Calu3 (cell line): ENCODE measurements at regions not wholly inside any gene's neighbourhood (a gene's known extent, or its start where the extent isn't known, plus 50 kb on each side); places are given as distances from the start of the nearest gene placed in this dataset.

Experiments used
- BruUV-seq: library from RNA; stranded (reverse); fragments of 400-500 nt; replicated peaks from 2 replicates; lab custom pipeline; 2021; lab: Mats Ljungman, UMichigan
- CTCF ChIA-PET: fragments of 300-600 bp; sonication (Branson Sonifier 250); formaldehyde crosslinking; loops from one replicate; lab custom pipeline; 2022; ENCODE audit warnings: antibody characterized with exemption; lab: Charles Lee
- DNase-seq: peaks from one replicate; pipeline ENCODE4 v3.0.0; 2022
- H3K27ac Mint-ChIP-seq: one replicate; pipeline ENCODE4 v1.8.0; 2022; ENCODE audit warnings: mixed read lengths; ENCODE audit not compliant: unreplicated experiment
- H3K27me3 Mint-ChIP-seq: one replicate; pipeline ENCODE4 v1.8.0; 2022; ENCODE audit warnings: mixed read lengths; ENCODE audit not compliant: unreplicated experiment
- H3K36me3 Mint-ChIP-seq: one replicate; pipeline ENCODE4 v1.8.0; 2022; ENCODE audit warnings: mild to moderate bottlenecking, moderate library complexity, mixed read lengths; ENCODE audit not compliant: insufficient read depth, unreplicated experiment
- H3K4me1 Mint-ChIP-seq: one replicate; pipeline ENCODE4 v1.8.0; 2022; ENCODE audit warnings: mild to moderate bottlenecking, low read depth, mixed read lengths; ENCODE audit not compliant: unreplicated experiment
- H3K4me3 Mint-ChIP-seq: one replicate; pipeline ENCODE4 v1.8.0; 2022; ENCODE audit warnings: mild to moderate bottlenecking, low read depth, moderate library complexity, mixed read lengths; ENCODE audit not compliant: unreplicated experiment
- H3K9me3 Mint-ChIP-seq: one replicate; pipeline ENCODE4 v1.8.0; 2022; ENCODE audit warnings: low read depth, mixed read lengths; ENCODE audit not compliant: unreplicated experiment
- CTCF ChIP-seq: fragments of 200-600 bp; IDR thresholded peaks from one replicate; pipeline ENCODE4 v1.8.0; 2022; ENCODE audit warnings: antibody characterized with exemption; ENCODE audit not compliant: unreplicated experiment
- intact Hi-C: fragments of 100-400 bp; cut with micrococcal nuclease; formaldehyde crosslinking; loops from one replicate; pipeline ENCODE4 v1.10.0; 2022; ENCODE audit not compliant: unreplicated experiment

GRCh38 chr4:156673483-156673882 lies 298.1 kb downstream of the PDGFC start:
- no peak for TF ChIP-seq CTCF
- CTCF ChIA-PET = interaction anchor here (0.5 to 1.4 kb wide), 3 partner anchors 198 to 295 kb away, joined by 3 to 4 read pairs (median 4); no protein-coding TSS in a partner anchor
- Mint-ChIP-seq H3K27me3 (no peaks in the 10 kb centered on the region), H3K4me1 (peaks cover 11% of the 10 kb centered on the region), H3K27ac (no peak overlapping the region), H3K4me3 (no peak overlapping the region), H3K9me3 (no peaks in the 10 kb centered on the region), H3K36me3 (no peaks in the 10 kb centered on the region)
- intact Hi-C loops = loop anchor here (5.0 to 10.0 kb wide), 2 partner anchors 91 to 379 kb away; no protein-coding TSS in a partner anchor
- no TSS peak for BruUV-seq
- DNase-seq = no peak

DNA sequence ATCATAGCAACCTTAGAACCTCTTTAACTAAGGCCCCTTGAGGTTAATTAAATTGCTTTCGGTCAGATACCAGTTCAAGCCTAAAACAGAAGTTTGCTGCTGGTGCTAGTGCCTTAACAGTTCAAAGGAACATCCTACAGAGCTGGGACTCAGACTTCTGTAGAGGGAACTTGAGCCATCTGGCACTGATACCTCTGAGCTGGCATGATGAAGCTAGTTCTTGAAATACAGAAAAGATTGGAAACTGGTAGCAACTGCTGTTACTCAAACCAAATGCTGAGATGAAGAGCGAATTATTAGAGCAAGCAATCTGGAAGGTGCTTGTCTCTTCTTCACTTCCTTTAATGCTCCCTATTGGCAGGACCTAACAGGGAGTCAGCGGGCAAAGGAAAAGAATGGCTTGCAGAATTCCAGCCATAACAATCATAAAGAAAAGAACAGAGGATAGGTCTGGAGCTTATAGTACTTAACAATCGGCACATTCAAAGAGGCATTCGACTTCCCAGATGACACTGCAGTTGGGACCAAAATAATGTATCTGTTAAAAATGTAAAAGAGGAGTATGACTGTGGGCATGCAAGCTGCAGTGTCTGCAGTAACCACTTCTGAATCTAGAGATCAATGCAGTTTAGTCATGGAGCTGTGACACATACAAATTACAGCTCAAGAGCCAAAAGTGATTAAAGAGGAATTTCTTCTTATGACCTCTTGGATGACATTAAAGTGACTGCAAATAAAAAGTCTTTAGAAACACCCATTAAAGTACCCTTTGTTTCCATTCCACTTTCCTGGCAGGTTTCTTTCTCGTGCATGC lies 298.9 kb downstream of the PDGFC start:
- BruUV-seq = no TSS peak
- Mint-ChIP-seq H3K9me3 (no peaks in the 10 kb centered on the region), H3K4me3 (no peak overlapping the region), H3K27ac (no peak overlapping the region), H3K27me3 (no peaks in the 10 kb centered on the region), H3K36me3 (no peaks in the 10 kb centered on the region), H3K4me1 (peaks cover 8% of the 10 kb centered on the region)
- intact Hi-C loops = loop anchor here (5.0 to 10.0 kb wide), 2 partner anchors 90 to 378 kb away; no protein-coding TSS in a partner anchor
- TF ChIP-seq CTCF = no peak
- DNase-seq = no peak
- CTCF ChIA-PET = interaction anchor here (0.8 to 1.4 kb wide), 2 partner anchors 196 to 197 kb away, joined by 4 read pairs; no protein-coding TSS in a partner anchor

DNA sequence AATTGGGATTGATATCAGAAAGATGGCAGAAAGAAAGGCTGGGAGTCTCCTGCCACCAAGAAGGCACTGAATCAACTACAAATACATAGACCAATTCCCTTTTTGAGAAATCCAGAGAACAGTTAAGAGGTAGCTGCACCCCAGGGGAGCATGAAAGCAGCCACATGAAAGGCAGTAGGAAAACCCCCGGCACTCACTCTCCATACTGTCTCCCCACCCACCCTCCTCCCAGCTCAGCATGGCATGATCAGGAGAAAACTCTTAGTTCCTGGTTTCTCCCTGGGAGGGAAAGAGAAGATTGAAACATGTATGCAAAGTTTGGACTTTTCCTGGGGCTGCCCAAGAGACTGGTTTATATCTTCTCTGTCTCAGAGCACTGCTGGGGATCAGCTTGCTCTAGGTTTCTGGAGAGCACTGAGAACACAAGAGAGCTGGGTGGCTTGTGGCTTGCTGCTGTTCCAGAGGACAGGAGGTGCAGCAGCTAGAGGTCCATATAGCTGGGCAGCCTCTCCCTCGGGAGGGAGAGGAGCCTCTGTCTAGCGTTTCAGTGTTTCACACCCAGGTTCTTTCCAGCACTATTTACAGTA lies 305.7 kb downstream of the PDGFC start:
- Mint-ChIP-seq H3K4me1 (peaks cover 8% of the 10 kb centered on the region), H3K36me3 (no peaks in the 10 kb centered on the region), H3K4me3 (no peak overlapping the region), H3K27me3 (no peaks in the 10 kb centered on the region), H3K27ac (no peak overlapping the region), H3K9me3 (no peaks in the 10 kb centered on the region)
- intact Hi-C loops = no loop called here
- TF ChIP-seq CTCF = no peak
- no TSS peak for BruUV-seq
- CTCF ChIA-PET = no interaction called here
- no peak for DNase-seq

GRCh38 chr4:156663663-156664062 lies 307.9 kb downstream of the PDGFC start:
- no TSS peak for BruUV-seq
- no peak for TF ChIP-seq CTCF
- Mint-ChIP-seq H3K27me3 (no peaks in the 10 kb centered on the region), H3K9me3 (no peaks in the 10 kb centered on the region), H3K36me3 (no peaks in the 10 kb centered on the region), H3K4me3 (no peak overlapping the region), H3K4me1 (peaks cover 8% of the 10 kb centered on the region), H3K27ac (no peak overlapping the region)
- CTCF ChIA-PET = no interaction called here
- no peak for DNase-seq
- intact Hi-C loops = no loop called here
